WTC11 (cell line): ENCODE measurements at regions not wholly inside any gene's neighbourhood (a gene's known extent, or its start where the extent isn't known, plus 50 kb on each side); places are given as distances from the start of the nearest gene placed in this dataset.
"Not testable (repeated sequence)": the region's sequence is repeated elsewhere in the genome, so short reads cannot be mapped to it uniquely, and the experiment has no call there.

ENCODE experiments used
- ATAC-seq: fragments of 200-7000 bp; cut with Tn5 transposase; 2 replicates; pipeline ENCODE4 v1.10.0; 2021; ENCODE audit warnings: mild to moderate bottlenecking, moderate library complexity
- CTCF ChIA-PET: fragments of 300-600 bp; sonication (Branson Sonifier 250); formaldehyde crosslinking; loops from one replicate; lab custom pipeline; 2021; ENCODE audit warnings: antibody characterized with exemption; lab: Charles Lee
- POLR2A ChIA-PET: fragments of 350-600 bp; sonication (Branson Sonifier 250); formaldehyde crosslinking; loops from one replicate; lab custom pipeline; 2021; ENCODE audit warnings: antibody characterized with exemption; lab: Charles Lee
- DNase-seq: peaks from one replicate; pipeline ENCODE4 v3.0.0; 2021; ENCODE audit warnings: low spot score
- H3K27ac Mint-ChIP-seq: 2 replicates; pipeline ENCODE4 v1.8.0; 2021; ENCODE audit warnings: mixed read lengths
- H3K27me3 Mint-ChIP-seq: 2 replicates; pipeline ENCODE4 v1.8.0; 2021; ENCODE audit warnings: low read depth, mild to moderate bottlenecking, moderate library complexity, mixed read lengths
- H3K36me3 Mint-ChIP-seq: 2 replicates; pipeline ENCODE4 v1.8.0; 2021; ENCODE audit warnings: mixed read lengths
- H3K4me1 Mint-ChIP-seq: 2 replicates; pipeline ENCODE4 v1.8.0; 2022; ENCODE audit warnings: mixed read lengths
- H3K4me3 Mint-ChIP-seq: 2 replicates; pipeline ENCODE4 v1.8.0; 2021; ENCODE audit warnings: mild to moderate bottlenecking, moderate library complexity, mixed read lengths
- H3K9me3 Mint-ChIP-seq: 2 replicates; pipeline ENCODE4 v1.8.0; 2021; ENCODE audit warnings: mixed read lengths

GRCh38 chr1:149237515-149237914 lies 134.2 kb upstream of the NBPF9 start:
- H3K4me3 Mint-ChIP-seq, POLR2A ChIA-PET, H3K9me3 Mint-ChIP-seq, H3K36me3 Mint-ChIP-seq, ATAC-seq, H3K4me1 Mint-ChIP-seq, H3K27me3 Mint-ChIP-seq, H3K27ac Mint-ChIP-seq, CTCF ChIA-PET, DNase-seq: not testable (repeated sequence)

- CTCF ChIA-PET, POLR2A ChIA-PET, H3K27ac Mint-ChIP-seq, H3K9me3 Mint-ChIP-seq, H3K4me1 Mint-ChIP-seq, H3K4me3 Mint-ChIP-seq, H3K27me3 Mint-ChIP-seq, H3K36me3 Mint-ChIP-seq, DNase-seq: not testable (repeated sequence)
- peak; percentile 65 for ATAC-seq
Measured at GRCh38 chr1:149239897-149240508, 136.7 kb upstream of the NBPF9 start.

- H3K4me1 Mint-ChIP-seq, H3K9me3 Mint-ChIP-seq, CTCF ChIA-PET, H3K4me3 Mint-ChIP-seq, DNase-seq, POLR2A ChIA-PET, H3K27me3 Mint-ChIP-seq, H3K27ac Mint-ChIP-seq, H3K36me3 Mint-ChIP-seq: not testable (repeated sequence)
- peak; percentile 40 for ATAC-seq
Measured at GRCh38 chr1:149240530-149240929, 137.2 kb upstream of the NBPF9 start.

GRCh38 chr1:149241272-149241671 lies 137.9 kb upstream of the NBPF9 start:
- ATAC-seq, H3K9me3 Mint-ChIP-seq, H3K27ac Mint-ChIP-seq, H3K4me1 Mint-ChIP-seq, H3K36me3 Mint-ChIP-seq, CTCF ChIA-PET, DNase-seq, H3K4me3 Mint-ChIP-seq, H3K27me3 Mint-ChIP-seq, POLR2A ChIA-PET: not testable (repeated sequence)

GRCh38 chr1:149243572-149243971 lies 140.2 kb upstream of the NBPF9 start:
- POLR2A ChIA-PET, H3K4me3 Mint-ChIP-seq, H3K27ac Mint-ChIP-seq, H3K9me3 Mint-ChIP-seq, H3K4me1 Mint-ChIP-seq, ATAC-seq, CTCF ChIA-PET, H3K27me3 Mint-ChIP-seq, DNase-seq, H3K36me3 Mint-ChIP-seq: not testable (repeated sequence)

GRCh38 chr1:149244621-149245020 lies 141.3 kb upstream of the NBPF9 start:
- H3K27me3 Mint-ChIP-seq, H3K4me1 Mint-ChIP-seq, H3K4me3 Mint-ChIP-seq, DNase-seq, H3K36me3 Mint-ChIP-seq, CTCF ChIA-PET, POLR2A ChIA-PET, H3K27ac Mint-ChIP-seq, H3K9me3 Mint-ChIP-seq: not testable (repeated sequence)
- ATAC-seq = peak; percentile 21

- H3K36me3 Mint-ChIP-seq, POLR2A ChIA-PET, H3K4me1 Mint-ChIP-seq, CTCF ChIA-PET, ATAC-seq, H3K4me3 Mint-ChIP-seq, H3K9me3 Mint-ChIP-seq, DNase-seq, H3K27me3 Mint-ChIP-seq, H3K27ac Mint-ChIP-seq: not testable (repeated sequence)
Measured at GRCh38 chr1:149246212-149246611, 142.9 kb upstream of the NBPF9 start.

GRCh38 chr1:149248610-149249009 lies 145.3 kb upstream of the NBPF9 start:
- H3K4me3 Mint-ChIP-seq, ATAC-seq, POLR2A ChIA-PET, H3K9me3 Mint-ChIP-seq, H3K27ac Mint-ChIP-seq, H3K4me1 Mint-ChIP-seq, H3K36me3 Mint-ChIP-seq, DNase-seq, H3K27me3 Mint-ChIP-seq, CTCF ChIA-PET: not testable (repeated sequence)

- POLR2A ChIA-PET, H3K27ac Mint-ChIP-seq, H3K27me3 Mint-ChIP-seq, CTCF ChIA-PET, H3K4me3 Mint-ChIP-seq, ATAC-seq, DNase-seq, H3K36me3 Mint-ChIP-seq, H3K4me1 Mint-ChIP-seq, H3K9me3 Mint-ChIP-seq: not testable (repeated sequence)
Measured at GRCh38 chr1:149249850-149250467, 146.6 kb upstream of the NBPF9 start.

GRCh38 chr1:149254894-149255847 lies 151.8 kb upstream of the NBPF9 start:
- H3K9me3 Mint-ChIP-seq, DNase-seq, H3K4me1 Mint-ChIP-seq, H3K27me3 Mint-ChIP-seq, H3K4me3 Mint-ChIP-seq, CTCF ChIA-PET, H3K27ac Mint-ChIP-seq, POLR2A ChIA-PET, H3K36me3 Mint-ChIP-seq, ATAC-seq: not testable (repeated sequence)

- CTCF ChIA-PET, POLR2A ChIA-PET, H3K27ac Mint-ChIP-seq, H3K4me1 Mint-ChIP-seq, H3K36me3 Mint-ChIP-seq, DNase-seq, H3K9me3 Mint-ChIP-seq, H3K27me3 Mint-ChIP-seq, H3K4me3 Mint-ChIP-seq: not testable (repeated sequence)
- ATAC-seq = peak; percentile 67
Measured at GRCh38 chr1:149260284-149260683, 156.9 kb upstream of the NBPF9 start.

GRCh38 chr1:149260736-149261340 lies 157.5 kb upstream of the NBPF9 start:
- POLR2A ChIA-PET, DNase-seq, ATAC-seq, CTCF ChIA-PET, H3K4me3 Mint-ChIP-seq, H3K9me3 Mint-ChIP-seq, H3K27me3 Mint-ChIP-seq, H3K36me3 Mint-ChIP-seq, H3K4me1 Mint-ChIP-seq, H3K27ac Mint-ChIP-seq: not testable (repeated sequence)
